HG02938 (cell line): ENCODE measurements at regions not wholly inside any gene's neighbourhood (a gene's known extent, or its start where the extent isn't known, plus 50 kb on each side); places are given as distances from the start of the nearest gene placed in this dataset.
"Not testable (repeated sequence)": the region's sequence is repeated elsewhere in the genome, so short reads cannot be mapped to it uniquely, and the experiment has no call there.

ENCODE experiments used
- ATAC-seq: cut with Tn5 transposase; IDR thresholded peaks from one replicate; pipeline ENCODE4 v1.9.1; 2021; ENCODE audit warnings: mild to moderate bottlenecking, moderate library complexity; ENCODE audit not compliant: unreplicated experiment

- no peak for ATAC-seq
These were observed 176.4 kb upstream of the RREB1 start for GRCh38 chr6:6931071-6932025.

GRCh38 chr6:6932341-6932740 is 175.4 kb upstream of the RREB1 start:
- ATAC-seq, result no peak

- no peak for ATAC-seq
These were observed 174.8 kb upstream of the RREB1 start for GRCh38 chr6:6932968-6933367.

- no peak for ATAC-seq
These were observed 167.4 kb upstream of the RREB1 start for GRCh38 chr6:6940031-6941025.

- no peak for ATAC-seq
These were observed 166.6 kb upstream of the RREB1 start for GRCh38 chr6:6941201-6941600.

- ATAC-seq, result no peak
These were observed 165.7 kb upstream of the RREB1 start for GRCh38 chr6:6942091-6942490.

- peak; percentile 77 for ATAC-seq
These were observed 164.9 kb upstream of the RREB1 start for GRCh38 chr6:6942831-6943230.

GRCh38 chr6:6943421-6943820 is 164.3 kb upstream of the RREB1 start:
- no peak for ATAC-seq

- ATAC-seq, result no peak
These were observed 161.3 kb upstream of the RREB1 start for GRCh38 chr6:6946206-6947155.

GRCh38 chr6:6950373-6951145 is 157.2 kb upstream of the RREB1 start:
- no peak for ATAC-seq

- ATAC-seq, result no peak
These were observed 156.4 kb upstream of the RREB1 start for GRCh38 chr6:6951355-6951754.

GRCh38 chr6:6952484-6952883 is 155.3 kb upstream of the RREB1 start:
- no peak for ATAC-seq

- ATAC-seq, result not testable (repeated sequence)
These were observed 154.8 kb upstream of the RREB1 start for GRCh38 chr6:6952927-6953326.

- ATAC-seq, result no peak
These were observed 147.1 kb upstream of the RREB1 start for GRCh38 chr6:6960571-6961251.

- no peak for ATAC-seq
These were observed 145.7 kb upstream of the RREB1 start for GRCh38 chr6:6962086-6962485.

GRCh38 chr6:6962699-6963098 is 145.1 kb upstream of the RREB1 start:
- ATAC-seq, result no peak

GRCh38 chr6:6963390-6963789 is 144.4 kb upstream of the RREB1 start:
- ATAC-seq, result not testable (repeated sequence)

- no peak for ATAC-seq
These were observed 143.1 kb upstream of the RREB1 start for GRCh38 chr6:6964675-6965074.

- no peak for ATAC-seq
These were observed 141.6 kb upstream of the RREB1 start for GRCh38 chr6:6966127-6966526.
